ENCODE measurements at regions not wholly inside any gene's neighbourhood (a gene's known extent, or its start where the extent isn't known, plus 50 kb on each side); places are given as distances from the start of the nearest gene placed in this dataset.
"Not testable (repeated sequence)": the region's sequence is repeated elsewhere in the genome, so short reads cannot be mapped to it uniquely, and the experiment has no call there.

- TF ChIP-seq, protein P1, sequence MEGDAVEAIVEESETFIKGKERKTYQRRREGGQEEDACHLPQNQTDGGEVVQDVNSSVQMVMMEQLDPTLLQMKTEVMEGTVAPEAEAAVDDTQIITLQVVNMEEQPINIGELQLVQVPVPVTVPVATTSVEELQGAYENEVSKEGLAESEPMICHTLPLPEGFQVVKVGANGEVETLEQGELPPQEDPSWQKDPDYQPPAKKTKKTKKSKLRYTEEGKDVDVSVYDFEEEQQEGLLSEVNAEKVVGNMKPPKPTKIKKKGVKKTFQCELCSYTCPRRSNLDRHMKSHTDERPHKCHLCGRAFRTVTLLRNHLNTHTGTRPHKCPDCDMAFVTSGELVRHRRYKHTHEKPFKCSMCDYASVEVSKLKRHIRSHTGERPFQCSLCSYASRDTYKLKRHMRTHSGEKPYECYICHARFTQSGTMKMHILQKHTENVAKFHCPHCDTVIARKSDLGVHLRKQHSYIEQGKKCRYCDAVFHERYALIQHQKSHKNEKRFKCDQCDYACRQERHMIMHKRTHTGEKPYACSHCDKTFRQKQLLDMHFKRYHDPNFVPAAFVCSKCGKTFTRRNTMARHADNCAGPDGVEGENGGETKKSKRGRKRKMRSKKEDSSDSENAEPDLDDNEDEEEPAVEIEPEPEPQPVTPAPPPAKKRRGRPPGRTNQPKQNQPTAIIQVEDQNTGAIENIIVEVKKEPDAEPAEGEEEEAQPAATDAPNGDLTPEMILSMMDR (conservative IDR thresholded peaks at IDR 0.05 in 1 of 2, IDR thresholded peaks at IDR 0.05 in 1 of 2; ENCODE audit: low read depth in 1 of 2, low read length in 2 of 2) = not testable (repeated sequence)
- TF ChIP-seq EZH2 (IDR thresholded peaks at IDR 0.05; ENCODE audit: low read length, missing control alignments) = not testable (repeated sequence)
These were observed 601.3 kb upstream of the ANKRD30A start for GRCh38 chr10:36524126-36524525.

All from fibroblast of lung (primary cell).